Stimulated activated CD8-positive, alpha-beta memory T cell treated with anti-CD3 and anti-CD28 coated beads, Interleukin-12 subunit alpha, Interleukin-12 subunit beta, amount 100 ng/mL, for 24 hours (primary cell): ENCODE measurements at regions not wholly inside any gene's neighbourhood (a gene's known extent, or its start where the extent isn't known, plus 50 kb on each side); places are given as distances from the start of the nearest gene placed in this dataset.

ENCODE experiments used
- DNase-seq: peaks from one replicate; pipeline ENCODE4 v3.0.0-alpha.2; 2020; ENCODE audit errors: extremely low read depth

DNA sequence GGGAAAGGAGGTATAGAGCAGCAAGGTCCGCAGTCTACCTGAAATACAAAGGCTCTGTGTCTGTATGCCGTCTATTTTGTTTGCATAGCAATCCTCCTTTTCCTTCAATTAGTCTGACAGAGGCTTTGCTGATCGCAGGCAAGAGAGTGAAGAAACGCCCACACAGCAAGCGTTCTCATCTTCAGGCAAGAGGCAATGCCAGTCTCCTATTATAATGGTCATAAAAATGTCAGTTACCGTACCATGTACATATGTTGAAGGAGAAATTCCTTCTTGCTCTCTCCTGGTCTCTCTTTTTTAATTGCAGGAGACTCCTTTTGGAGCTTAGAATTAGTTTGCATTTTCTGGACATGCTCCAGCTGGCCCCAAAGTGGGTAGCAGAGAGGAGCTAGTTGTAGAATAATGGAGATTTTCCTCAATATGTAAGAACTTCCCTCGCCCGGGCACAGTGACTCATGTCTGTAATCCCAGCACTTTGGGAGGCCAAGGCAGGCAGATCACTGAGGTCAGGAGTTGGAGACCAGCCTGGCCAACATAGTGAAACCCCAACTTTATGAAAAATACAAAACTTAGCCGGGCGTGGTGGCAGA lies 139.5 kb downstream of the PFKFB3 start:
- DNase-seq: no peak

DNA sequence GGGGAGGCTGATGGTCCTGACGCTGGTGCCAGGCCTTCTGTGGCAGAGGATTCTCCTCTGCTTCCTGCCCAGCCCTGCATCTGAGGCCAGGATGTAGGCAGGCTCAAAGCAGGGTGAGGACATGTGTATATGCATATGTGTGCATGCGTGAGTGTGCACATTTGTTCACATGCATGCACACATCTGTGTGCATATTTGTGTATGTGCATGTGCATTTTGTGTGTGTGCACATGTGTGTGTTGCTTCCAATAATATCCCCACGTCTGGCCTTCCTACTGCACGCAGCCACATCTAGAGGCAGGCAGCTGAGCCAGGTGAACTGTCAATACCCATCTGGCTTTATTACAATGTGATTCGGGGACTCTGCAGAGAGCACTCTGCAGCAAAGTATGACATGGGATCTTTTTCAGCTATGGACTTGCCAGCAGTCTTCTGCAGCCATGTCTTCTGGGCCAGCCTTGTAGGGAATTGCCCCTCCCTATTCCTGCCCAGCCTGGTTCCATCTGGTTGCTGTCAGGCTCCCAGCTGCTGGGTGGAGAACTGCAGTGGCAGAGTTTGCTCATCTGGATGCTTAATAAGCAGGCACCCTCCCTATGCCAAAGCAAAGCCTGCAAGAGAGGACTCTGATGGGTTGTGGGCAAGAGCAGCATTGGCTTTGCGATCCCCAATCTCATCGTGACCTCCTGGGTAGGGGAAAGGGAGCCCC lies 140.7 kb downstream of the PFKFB3 start:
- DNase-seq: no peak

DNA sequence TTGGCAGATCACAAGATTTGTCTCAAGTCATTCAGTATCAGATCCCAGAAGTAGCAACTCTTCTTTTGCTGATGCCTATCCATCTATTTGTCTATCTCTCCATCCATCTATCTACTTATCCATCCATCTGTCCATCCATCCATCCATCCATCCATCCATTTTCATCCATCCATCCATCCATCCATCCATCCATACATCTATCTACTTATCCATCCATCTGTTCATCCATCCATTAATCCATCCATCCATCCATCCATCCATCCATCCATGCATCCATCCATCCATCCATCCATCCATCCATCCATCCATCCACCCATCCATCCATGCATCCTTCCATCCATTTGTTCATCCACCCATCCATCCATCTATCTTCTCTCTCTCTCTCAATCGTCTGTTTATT lies 142.7 kb downstream of the PFKFB3 start:
- DNase-seq: no peak

GRCh38 chr10:6346631-6347030 lies 143.9 kb downstream of the PFKFB3 start:
- DNase-seq: no peak

- peak; percentile 24 for DNase-seq
Observed at GRCh38 chr10:6347391-6347951, 144.7 kb downstream of the PFKFB3 start.

- peak; percentile 58 for DNase-seq
Observed at GRCh38 chr10:6348096-6348874, 145.6 kb downstream of the PFKFB3 start.

GRCh38 chr10:6349846-6350535 lies 147.3 kb downstream of the PFKFB3 start:
- DNase-seq: no peak

DNA sequence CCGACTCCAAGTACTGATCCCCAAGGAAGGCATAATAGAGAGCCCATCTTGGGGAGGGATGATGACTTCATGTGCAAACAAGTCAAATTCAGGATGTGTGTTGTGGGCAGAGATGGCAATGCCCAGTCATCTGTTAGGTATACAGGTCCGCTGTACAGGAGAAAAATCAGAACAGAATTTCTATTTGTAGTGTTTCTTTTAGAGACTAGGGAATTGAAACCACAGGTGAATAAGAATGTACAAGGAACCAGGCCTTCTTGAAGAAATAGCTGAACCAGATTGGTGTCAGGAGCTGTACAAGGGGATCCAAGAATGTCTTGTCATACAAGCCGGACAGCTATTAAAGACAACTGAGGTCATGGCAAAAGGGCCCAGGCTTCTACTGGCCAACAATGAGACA lies 147.9 kb downstream of the PFKFB3 start:
- DNase-seq: no peak

DNA sequence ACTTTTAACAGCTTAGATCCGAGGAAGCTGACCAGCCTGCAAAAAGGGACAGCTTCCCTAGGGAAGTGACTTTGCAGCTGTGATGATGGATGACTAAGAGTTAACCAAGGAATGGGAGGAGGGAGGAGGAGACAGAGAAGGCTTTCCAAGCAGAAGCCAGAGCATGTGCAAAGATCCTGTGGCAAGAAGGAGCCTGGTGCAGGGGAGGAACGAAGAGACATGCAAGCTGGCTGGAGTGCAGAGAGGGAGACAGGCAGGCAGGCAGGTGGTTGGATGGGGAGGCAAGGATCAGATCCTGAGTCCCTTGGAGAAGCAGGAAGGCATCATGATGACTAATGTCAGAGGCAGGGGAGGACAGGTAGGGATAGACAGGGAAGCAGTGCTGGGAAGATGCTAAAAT lies 148.8 kb downstream of the PFKFB3 start:
- no peak for DNase-seq

- no peak for DNase-seq
Observed at GRCh38 chr10:6353526-6353925, 150.8 kb downstream of the PFKFB3 start.

DNA sequence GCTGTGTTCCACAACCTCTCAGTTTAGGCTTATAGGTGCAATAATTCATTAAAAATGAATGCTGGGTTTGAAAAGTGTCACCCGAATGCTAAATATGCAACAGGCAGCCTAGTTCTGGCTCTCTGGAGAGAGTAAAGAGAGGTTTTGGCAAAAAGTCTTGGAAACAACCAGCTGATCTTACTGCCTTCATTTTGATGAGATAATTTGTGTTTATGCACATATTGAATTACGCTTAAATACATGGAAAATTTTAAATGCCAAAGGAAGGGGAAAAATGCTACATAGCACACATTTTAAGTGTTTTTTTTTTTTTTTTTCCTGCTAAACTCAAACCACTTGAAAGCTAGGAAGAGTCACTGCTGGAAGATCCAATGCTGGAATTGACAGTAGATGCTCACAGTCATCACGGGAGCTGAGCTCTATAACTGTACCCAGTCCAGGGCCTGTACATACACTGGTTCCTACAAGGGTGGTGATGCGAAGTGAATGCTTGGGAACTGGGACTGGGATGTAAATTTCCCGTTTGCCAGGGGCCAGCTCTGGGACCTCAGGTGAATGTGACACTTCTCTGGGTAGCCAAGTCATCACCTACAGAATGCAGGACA lies 151.5 kb downstream of the PFKFB3 start:
- DNase-seq: no peak

- DNase-seq: no peak
Observed at GRCh38 chr10:6356280-6356793, 153.6 kb downstream of the PFKFB3 start.

DNA sequence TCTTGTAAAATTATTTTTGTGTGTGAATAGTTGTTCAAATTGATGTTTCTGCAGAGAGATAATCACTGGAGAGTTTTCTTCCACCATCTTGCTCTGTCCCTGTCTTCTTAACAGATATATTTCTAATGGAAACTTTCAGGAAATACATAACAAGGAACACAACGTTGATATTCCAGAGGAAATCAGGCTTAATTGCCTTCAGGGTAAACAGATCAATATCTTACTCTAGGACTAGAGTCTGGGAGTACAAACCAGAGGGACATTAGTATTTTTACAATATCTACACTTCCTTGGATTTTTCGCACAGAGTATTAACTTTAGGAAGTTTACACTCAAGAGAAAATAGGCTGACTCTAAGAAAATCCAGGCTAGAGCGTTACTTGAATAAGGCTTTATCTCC lies 159.1 kb downstream of the PFKFB3 start:
- no peak for DNase-seq

DNA sequence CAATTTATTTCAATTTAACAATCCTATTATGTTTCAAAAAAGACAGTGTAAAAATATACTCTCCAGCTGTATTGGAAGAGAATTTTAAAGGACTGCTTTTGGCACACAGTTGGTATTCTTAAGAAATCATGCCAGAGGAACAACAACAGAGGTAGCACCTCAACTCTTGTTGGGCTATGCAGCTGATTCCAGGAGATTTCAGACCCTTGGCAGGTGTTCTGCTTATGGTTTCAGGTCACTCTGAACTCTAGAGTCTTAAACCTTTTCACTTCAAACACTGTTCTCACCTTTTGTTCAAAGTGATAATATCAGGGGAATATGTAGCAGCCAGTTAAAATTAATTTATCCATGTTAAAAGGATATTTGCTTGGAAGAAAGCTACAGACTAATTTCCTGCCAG lies 160.1 kb downstream of the PFKFB3 start:
- no peak for DNase-seq

DNA sequence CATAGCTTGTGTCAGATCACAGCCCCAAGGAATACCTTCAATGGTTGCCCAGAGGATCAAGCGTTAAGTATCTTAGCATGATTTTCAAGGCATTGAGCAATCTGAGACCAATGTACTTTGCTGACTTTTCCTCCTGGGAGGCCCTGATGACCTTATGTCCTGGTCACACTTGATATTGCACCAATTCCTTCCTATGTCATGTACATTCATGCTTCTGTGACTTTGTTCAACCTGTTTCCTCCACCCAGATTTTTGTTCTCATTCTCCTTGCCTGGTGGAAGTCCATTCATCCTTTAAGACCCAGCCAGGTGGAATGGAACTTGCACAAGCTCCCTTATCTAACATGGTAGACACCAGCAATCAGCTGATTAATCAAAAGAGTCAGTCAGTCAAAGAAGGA lies 160.8 kb downstream of the PFKFB3 start:
- DNase-seq: no peak

DNA sequence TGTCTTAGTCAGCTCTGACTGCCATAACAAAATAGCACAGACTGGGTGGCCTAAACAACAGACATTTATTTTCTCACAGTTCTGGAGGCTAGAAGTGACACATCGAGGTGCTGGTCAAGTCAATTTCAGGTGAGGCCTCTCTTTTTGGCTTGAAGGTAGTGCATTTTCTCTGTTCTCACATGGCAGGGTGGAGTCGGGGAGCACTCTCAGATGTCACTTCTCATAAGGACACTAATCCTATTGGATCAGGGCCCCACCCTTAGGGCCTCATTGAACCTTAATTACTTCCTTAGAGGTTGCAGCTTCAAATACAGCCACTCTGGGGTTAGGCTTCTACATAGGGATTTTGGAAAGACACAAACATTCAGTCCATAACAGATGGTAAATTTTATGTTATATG lies 161.6 kb downstream of the PFKFB3 start:
- DNase-seq: no peak

DNA sequence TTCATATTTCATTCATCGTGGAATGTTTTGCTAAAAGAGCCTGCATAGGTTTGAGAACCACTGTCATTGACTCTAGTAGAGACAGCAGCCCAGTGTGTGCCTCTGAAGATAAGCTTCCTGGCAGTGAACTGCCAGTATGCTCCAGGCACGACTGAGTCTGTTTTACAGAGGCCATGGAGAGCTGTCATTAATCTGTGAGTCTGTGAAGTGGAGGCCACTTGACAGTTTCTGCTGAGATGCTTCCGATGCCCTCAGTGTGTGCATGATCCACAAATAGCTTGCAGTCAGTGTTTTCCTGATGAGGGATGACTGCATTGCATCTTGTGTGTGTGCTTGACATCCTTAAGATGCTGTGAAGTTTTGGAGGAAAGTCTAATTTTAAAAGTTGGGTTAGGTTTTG lies 162.2 kb downstream of the PFKFB3 start:
- DNase-seq: no peak

DNA sequence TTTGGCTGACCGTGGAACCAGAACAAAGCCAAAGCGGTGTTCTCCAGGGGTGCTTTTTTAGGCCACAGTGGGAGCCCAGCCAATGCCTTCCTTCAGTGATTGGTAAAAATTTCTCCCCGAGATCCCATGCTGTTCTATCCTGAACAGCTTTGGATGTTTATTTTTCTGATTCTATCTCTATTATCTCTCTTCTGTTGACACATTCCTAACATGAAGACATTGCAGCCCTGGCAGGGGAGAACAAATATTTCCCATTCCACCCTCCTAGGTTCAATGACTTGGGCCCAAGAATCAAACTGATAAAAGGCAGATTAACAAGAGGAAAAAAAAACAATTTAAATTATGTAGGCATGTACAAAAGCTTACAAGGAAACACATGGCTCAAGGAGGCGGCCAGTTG lies 162.7 kb downstream of the PFKFB3 start:
- no peak for DNase-seq
